GM23338 (cell line): ENCODE measurements at regions not wholly inside any gene's neighbourhood (a gene's known extent, or its start where the extent isn't known, plus 50 kb on each side); places are given as distances from the start of the nearest gene placed in this dataset.

Source experiments
- EZH2 ChIP-seq: fragments of 200-600 bp; sonication (generic); IDR thresholded peaks from one replicate; pipeline ENCODE4 v1.8.0; 2017; ENCODE audit warnings: antibody characterized with exemption, mild to moderate bottlenecking, low read depth; ENCODE audit not compliant: unreplicated experiment
- EZH2phosphoT487 ChIP-seq: fragments of 200-600 bp; sonication (generic); IDR thresholded peaks from one replicate; pipeline ENCODE4 v1.8.1; 2018; ENCODE audit warnings: antibody characterized with exemption; ENCODE audit not compliant: unreplicated experiment
- POLR2AphosphoS5 ChIP-seq: IDR thresholded peaks from 2 replicates; pipeline ENCODE4 v1.6.1; 2016; ENCODE audit warnings: antibody characterized with exemption, low read depth
- TF ChIP-seq, protein P1 (sequence below), 2 experiments: fragments of 200-600 bp in 1 of 2; sonication (generic) in 1 of 2; conservative IDR thresholded peaks; 2 replicates each; pipeline versions ENCODE4 v1.5.1 to v1.6.1; 2016 to 2017; ENCODE audit warnings: antibody characterized with exemption in 2 of 2, low read depth in 2 of 2, mild to moderate bottlenecking in 2 of 2, moderate library complexity in 1 of 2

DNA sequence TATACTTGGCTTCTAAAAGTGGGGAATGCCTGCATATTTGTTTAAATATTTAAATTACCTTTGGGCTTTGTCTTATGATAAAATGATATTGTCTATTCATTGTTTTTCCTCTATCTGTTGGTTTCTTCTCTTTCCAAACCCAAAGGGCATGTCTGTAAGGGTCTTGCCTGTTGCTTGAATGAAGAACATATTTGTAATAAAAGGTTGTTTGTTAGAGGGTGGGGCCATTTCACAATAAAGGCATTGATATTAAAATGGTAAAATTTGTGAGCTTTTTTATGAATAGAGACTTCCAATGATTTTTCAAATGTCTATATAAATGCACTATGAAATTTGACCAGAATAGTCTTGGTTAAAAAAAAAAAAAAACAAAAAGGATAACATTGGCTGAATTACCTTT lies 105.2 kb downstream of the DKK1 start:
- TF ChIP-seq, protein P1, sequence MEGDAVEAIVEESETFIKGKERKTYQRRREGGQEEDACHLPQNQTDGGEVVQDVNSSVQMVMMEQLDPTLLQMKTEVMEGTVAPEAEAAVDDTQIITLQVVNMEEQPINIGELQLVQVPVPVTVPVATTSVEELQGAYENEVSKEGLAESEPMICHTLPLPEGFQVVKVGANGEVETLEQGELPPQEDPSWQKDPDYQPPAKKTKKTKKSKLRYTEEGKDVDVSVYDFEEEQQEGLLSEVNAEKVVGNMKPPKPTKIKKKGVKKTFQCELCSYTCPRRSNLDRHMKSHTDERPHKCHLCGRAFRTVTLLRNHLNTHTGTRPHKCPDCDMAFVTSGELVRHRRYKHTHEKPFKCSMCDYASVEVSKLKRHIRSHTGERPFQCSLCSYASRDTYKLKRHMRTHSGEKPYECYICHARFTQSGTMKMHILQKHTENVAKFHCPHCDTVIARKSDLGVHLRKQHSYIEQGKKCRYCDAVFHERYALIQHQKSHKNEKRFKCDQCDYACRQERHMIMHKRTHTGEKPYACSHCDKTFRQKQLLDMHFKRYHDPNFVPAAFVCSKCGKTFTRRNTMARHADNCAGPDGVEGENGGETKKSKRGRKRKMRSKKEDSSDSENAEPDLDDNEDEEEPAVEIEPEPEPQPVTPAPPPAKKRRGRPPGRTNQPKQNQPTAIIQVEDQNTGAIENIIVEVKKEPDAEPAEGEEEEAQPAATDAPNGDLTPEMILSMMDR (conservative IDR thresholded peaks at IDR 0.05; ENCODE audit: low read depth in 2 of 2): no peak
- no peak for TF ChIP-seq EZH2
- no peak for TF ChIP-seq POLR2AphosphoS5
- TF ChIP-seq EZH2phosphoT487: no peak
